NCI-H460 (cell line): ENCODE measurements at regions not wholly inside any gene's neighbourhood (a gene's known extent, or its start where the extent isn't known, plus 50 kb on each side); places are given as distances from the start of the nearest gene placed in this dataset.
"Not testable (repeated sequence)": the region's sequence is repeated elsewhere in the genome, so short reads cannot be mapped to it uniquely, and the experiment has no call there.

Source experiments
- DNase-seq: peaks from one replicate; pipeline ENCODE4 v3.0.0-alpha.2; 2016; ENCODE audit warnings: low read depth; ENCODE audit errors: extremely low read depth

GRCh38 chr1:244315996-244316395 is 135.7 kb downstream of the ADSS2 start:
- no peak for DNase-seq

- DNase-seq, result no peak
These were observed 135.3 kb downstream of the ADSS2 start for GRCh38 chr1:244316407-244316806.

- DNase-seq, result no peak
These were observed 134.6 kb downstream of the ADSS2 start for GRCh38 chr1:244316986-244317655.

GRCh38 chr1:244318078-244318477 is 133.6 kb downstream of the ADSS2 start:
- DNase-seq, result no peak

GRCh38 chr1:244318512-244318911 is 133.2 kb downstream of the ADSS2 start:
- DNase-seq, result no peak

GRCh38 chr1:244319283-244320132 is 132.2 kb downstream of the ADSS2 start:
- DNase-seq, result no peak

- no peak for DNase-seq
These were observed 129.5 kb downstream of the ADSS2 start for GRCh38 chr1:244322181-244322580.

- peak; percentile 79 for DNase-seq
These were observed 128.8 kb downstream of the ADSS2 start for GRCh38 chr1:244322791-244323521.

- no peak for DNase-seq
These were observed 127.4 kb downstream of the ADSS2 start for GRCh38 chr1:244324176-244324883.

GRCh38 chr1:244325056-244325758 is 126.5 kb downstream of the ADSS2 start:
- DNase-seq, result peak; percentile 17

GRCh38 chr1:244326757-244327156 is 125.0 kb downstream of the ADSS2 start:
- no peak for DNase-seq

GRCh38 chr1:244327533-244327932 is 124.2 kb downstream of the ADSS2 start:
- no peak for DNase-seq

- no peak for DNase-seq
These were observed 123.2 kb downstream of the ADSS2 start for GRCh38 chr1:244328476-244328875.

- no peak for DNase-seq
These were observed 122.0 kb downstream of the ADSS2 start for GRCh38 chr1:244329591-244330317.

- DNase-seq, result no peak
These were observed 121.4 kb downstream of the ADSS2 start for GRCh38 chr1:244330318-244330625.

GRCh38 chr1:244332761-244333160 is 118.9 kb downstream of the ADSS2 start:
- not testable (repeated sequence) for DNase-seq

- DNase-seq, result not testable (repeated sequence)
These were observed 117.4 kb downstream of the ADSS2 start for GRCh38 chr1:244334315-244334714.

GRCh38 chr1:244334842-244335241 is 116.9 kb downstream of the ADSS2 start:
- not testable (repeated sequence) for DNase-seq

- DNase-seq, result no peak
These were observed 116.3 kb downstream of the ADSS2 start for GRCh38 chr1:244335456-244335855.
